ENCODE measurements at regions not wholly inside any gene's neighbourhood (a gene's known extent, or its start where the extent isn't known, plus 50 kb on each side); places are given as distances from the start of the nearest gene placed in this dataset.

GRCh38 chr14:94930690-94931089 lies 160.8 kb upstream of the GSC start:
- Histone ChIP-seq H3K27me3 (replicated peaks in 1 of 4; ENCODE audit: control insufficient read depth in 3 of 4, extremely low read depth in 1 of 4, insufficient read depth in 3 of 4, low read length in 3 of 4) (no peaks in the 10 kb centered on the region), H4K5ac (ENCODE audit: insufficient read length, low read depth, low read length) (no peak overlapping the region)

More at GRCh38 chr14:94930690-94931089, 160.8 kb upstream of the GSC start:
- no peaks in the 10 kb centered on the region for H3K79me1 ChIP-seq (ENCODE audit: low read depth, low read length)
- no peak overlapping the region; the same call in 1 of the 2 replicates for H4K8ac ChIP-seq (ENCODE audit: extremely low read depth, insufficient read depth, low read length)
- H3K23ac ChIP-seq (ENCODE audit: insufficient read length): no peak overlapping the region
- TF ChIP-seq POLR2A (IDR thresholded peaks at IDR 0.05; ENCODE audit: control extremely low read depth in 1 of 2, low read depth in 2 of 2, low read length in 2 of 2) (no peak), USF2 (IDR thresholded peaks at IDR 0.05; ENCODE audit: low read length) (no peak), CREB1 (IDR thresholded peaks at IDR 0.05) (no peak), SIX5 (IDR thresholded peaks at IDR 0.05; ENCODE audit: low read depth, low read length) (no peak), SIRT6 (IDR thresholded peaks at IDR 0.05; ENCODE audit: low read length) (no peak), TEAD4 (IDR thresholded peaks at IDR 0.05; ENCODE audit: low read depth, low read length) (no peak), KDM1A (IDR thresholded peaks at IDR 0.05; ENCODE audit: borderline replicate concordance, low read length) (no peak), SAP30 (IDR thresholded peaks at IDR 0.05; ENCODE audit: insufficient read depth, insufficient replicate concordance, low read length) (no peak), RNF2 (IDR thresholded peaks at IDR 0.05; ENCODE audit: borderline replicate concordance, low read depth, low read length, missing control alignments, poor library complexity, severe bottlenecking) (no peak), RFX5 (IDR thresholded peaks at IDR 0.05; ENCODE audit: borderline replicate concordance, low read depth, low read length) (no peak), CTBP2 (IDR thresholded peaks at IDR 0.05; ENCODE audit: borderline replicate concordance, insufficient read depth, insufficient read length, low read length) (no peak), ZNF274 (IDR thresholded peaks at IDR 0.05; ENCODE audit: borderline replicate concordance, extremely low read depth, low read length) (no peak), SP2 (IDR thresholded peaks at IDR 0.05; ENCODE audit: low read length) (no peak), HDAC6 (IDR thresholded peaks at IDR 0.05; ENCODE audit: low read depth, low read length) (no peak)
- H2BK120ac ChIP-seq (replicated peaks; ENCODE audit: low read depth, low read length): no peak overlapping the region
- no peak overlapping the region for H4K91ac ChIP-seq (replicated peaks; ENCODE audit: insufficient read length, low read length)
- no peak overlapping the region for H2BK12ac ChIP-seq (ENCODE audit: low read depth, low read length)
- no peaks in the 10 kb centered on the region for H3K79me2 ChIP-seq (ENCODE audit: control insufficient read depth in 1 of 2, insufficient read depth in 2 of 2, low read length in 2 of 2)
- no peak overlapping the region for H3K27ac ChIP-seq (ENCODE audit: low read depth, low read length)
- H3K4ac ChIP-seq (replicated peaks; ENCODE audit: insufficient read length, low read depth, low read length): no peak overlapping the region
- no peak for DNase-seq (ENCODE audit: low read depth in 1 of 2, low spot score in 2 of 2)
- H2BK5ac ChIP-seq (ENCODE audit: low read depth, low read length): no peak overlapping the region
- H2BK15ac ChIP-seq (ENCODE audit: low read length): no peak overlapping the region
- H3K4me2 ChIP-seq (ENCODE audit: insufficient read depth in 1 of 2, low read depth in 2 of 2, low read length in 2 of 2): no peak overlapping the region
- no peaks in the 10 kb centered on the region for H4K20me1 ChIP-seq (replicated peaks in 1 of 2; ENCODE audit: control insufficient read depth in 1 of 2, insufficient read depth in 2 of 2, low read length in 2 of 2)
- 94% methylated on average over 1 of the region's 1 CpG; no CpG with 5 or more reads in 1 of the 2 experiments for WGBS, 2 experiments (ENCODE audit: extremely low coverage in 1 of 2, insufficient coverage in 1 of 2, insufficient read length in 1 of 2, insufficient replicate concordance in 2 of 2, low coverage in 1 of 2, low lambda C conversion rate in 2 of 2, missing lambda C conversion rate in 1 of 2)
- no peak overlapping the region for H3K9ac ChIP-seq (replicated peaks in 1 of 4; ENCODE audit: extremely low read depth in 1 of 4, low read depth in 3 of 4, low read length in 3 of 4)
- H3K56ac ChIP-seq (replicated peaks; ENCODE audit: insufficient read length, low read depth, low read length): no peak overlapping the region
- H3K36me3 ChIP-seq (ENCODE audit: control insufficient read depth in 2 of 4, insufficient read depth in 4 of 4, low read length in 3 of 4): no peaks in the 10 kb centered on the region
- H3K4me3 ChIP-seq (ENCODE audit: extremely low read depth in 1 of 4, insufficient read depth in 2 of 4, low read depth in 3 of 4, low read length in 4 of 4): no peak overlapping the region
- CTCF ChIA-PET (ENCODE audit: partially characterized antibody): interaction anchor here (0.7 to 1.4 kb wide), 3 partner anchors 51 to 500 kb away, joined by 3 to 4 read pairs (median 3); no protein-coding TSS in a partner anchor
- no peak overlapping the region for H3K18ac ChIP-seq (ENCODE audit: extremely low read depth, low read length)
- POLR2A ChIA-PET (ENCODE audit: partially characterized antibody): no interaction called here
- no peaks in the 10 kb centered on the region for H3K23me2 ChIP-seq (ENCODE audit: low read depth, low read length)
- H2AK5ac ChIP-seq (ENCODE audit: low read depth, low read length): no peak overlapping the region
- H2BK20ac ChIP-seq (ENCODE audit: low read length): no peak overlapping the region
- FAIRE-seq: no peak
- H3K14ac ChIP-seq (ENCODE audit: insufficient read length): no peak overlapping the region
- no peaks in the 10 kb centered on the region for H3K9me3 ChIP-seq (ENCODE audit: insufficient read depth in 2 of 2, low read depth in 1 of 2, low read length in 1 of 2)
- no peak overlapping the region for H2AFZ ChIP-seq (ENCODE audit: low read length)
- H3K4me1 ChIP-seq (replicated peaks in 1 of 4; ENCODE audit: control insufficient read depth in 3 of 4, insufficient read depth in 4 of 4, low read length in 3 of 4): no peaks in the 10 kb centered on the region

Measured in H1 (cell line).